ENCODE measurements at regions not wholly inside any gene's neighbourhood (a gene's known extent, or its start where the extent isn't known, plus 50 kb on each side); places are given as distances from the start of the nearest gene placed in this dataset.

GRCh38 chr2:198698230-198698629, 759.5 kb downstream of the SATB2 start:
- Histone ChIP-seq H3K4me1 (ENCODE audit: control insufficient read depth, low read depth, low read length) (peaks cover 5% of the 10 kb centered on the region), H3K36me3 (ENCODE audit: control insufficient read depth, low read depth, low read length) (no peaks in the 10 kb centered on the region), H3K27ac (ENCODE audit: low read length) (no peak overlapping the region), H3K4me3 (ENCODE audit: low read length) (no peak overlapping the region), H3K27me3 (ENCODE audit: control insufficient read depth, insufficient read depth, low read length) (no peaks in the 10 kb centered on the region), H3K9ac (ENCODE audit: low read length) (no peak overlapping the region), H3K9me3 (ENCODE audit: control insufficient read depth, low read depth, low read length) (no peaks in the 10 kb centered on the region)

- H3K4me1 ChIP-seq (ENCODE audit: control insufficient read depth, low read depth, low read length), result peaks cover 5% of the 10 kb centered on the region
- no peak overlapping the region for H3K27ac ChIP-seq (ENCODE audit: low read length)
- no peaks in the 10 kb centered on the region for H3K36me3 ChIP-seq (ENCODE audit: control insufficient read depth, low read depth, low read length)
These were observed 759.9 kb downstream of the SATB2 start for GRCh38 chr2:198697794-198698193.

GRCh38 chr2:198697218-198697617, 760.5 kb downstream of the SATB2 start:
- no peaks in the 10 kb centered on the region for H3K36me3 ChIP-seq (ENCODE audit: control insufficient read depth, low read depth, low read length)
- no peak overlapping the region for H3K4me3 ChIP-seq (ENCODE audit: low read length)
- no peaks in the 10 kb centered on the region for H3K9me3 ChIP-seq (ENCODE audit: control insufficient read depth, low read depth, low read length)
- H3K9ac ChIP-seq (ENCODE audit: low read length), result no peak overlapping the region
- H3K27me3 ChIP-seq (ENCODE audit: control insufficient read depth, insufficient read depth, low read length), result no peaks in the 10 kb centered on the region
- no peak overlapping the region for H3K27ac ChIP-seq (ENCODE audit: low read length)
- H3K4me1 ChIP-seq (ENCODE audit: control insufficient read depth, low read depth, low read length), result peaks cover 5% of the 10 kb centered on the region

More at GRCh38 chr2:198697794-198698193, 759.9 kb downstream of the SATB2 start:
- no peaks in the 10 kb centered on the region for H3K9me3 ChIP-seq (ENCODE audit: control insufficient read depth, low read depth, low read length)
- no peak overlapping the region for H3K9ac ChIP-seq (ENCODE audit: low read length)
- H3K27me3 ChIP-seq (ENCODE audit: control insufficient read depth, insufficient read depth, low read length), result no peaks in the 10 kb centered on the region
- no peak overlapping the region for H3K4me3 ChIP-seq (ENCODE audit: low read length)

- no peaks in the 10 kb centered on the region for H3K9me3 ChIP-seq (ENCODE audit: control insufficient read depth, low read depth, low read length)
- H3K36me3 ChIP-seq (ENCODE audit: control insufficient read depth, low read depth, low read length), result no peaks in the 10 kb centered on the region
- H3K4me3 ChIP-seq (ENCODE audit: low read length), result no peak overlapping the region
- H3K27ac ChIP-seq (ENCODE audit: low read length), result no peak overlapping the region
- no peak overlapping the region for H3K9ac ChIP-seq (ENCODE audit: low read length)
- H3K27me3 ChIP-seq (ENCODE audit: control insufficient read depth, insufficient read depth, low read length), result no peaks in the 10 kb centered on the region
- H3K4me1 ChIP-seq (ENCODE audit: control insufficient read depth, low read depth, low read length), result peaks cover 5% of the 10 kb centered on the region
These were observed 761.9 kb downstream of the SATB2 start for GRCh38 chr2:198695879-198696278.

- Histone ChIP-seq H3K27me3 (ENCODE audit: control insufficient read depth, insufficient read depth, low read length) (no peaks in the 10 kb centered on the region), H3K9me3 (ENCODE audit: control insufficient read depth, low read depth, low read length) (no peaks in the 10 kb centered on the region)
These were observed 764.7 kb downstream of the SATB2 start for GRCh38 chr2:198692907-198693510.

GRCh38 chr2:198691236-198691635, 766.5 kb downstream of the SATB2 start:
- Histone ChIP-seq H3K9ac (ENCODE audit: low read length) (no peak overlapping the region), H3K27ac (ENCODE audit: low read length) (no peak overlapping the region), H3K36me3 (ENCODE audit: control insufficient read depth, low read depth, low read length) (no peaks in the 10 kb centered on the region), H3K27me3 (ENCODE audit: control insufficient read depth, insufficient read depth, low read length) (no peaks in the 10 kb centered on the region), H3K4me3 (ENCODE audit: low read length) (no peak overlapping the region), H3K4me1 (ENCODE audit: control insufficient read depth, low read depth, low read length) (no peaks in the 10 kb centered on the region), H3K9me3 (ENCODE audit: control insufficient read depth, low read depth, low read length) (no peaks in the 10 kb centered on the region)

More at GRCh38 chr2:198692907-198693510, 764.7 kb downstream of the SATB2 start:
- Histone ChIP-seq H3K4me1 (ENCODE audit: control insufficient read depth, low read depth, low read length) (peaks cover 4% of the 10 kb centered on the region), H3K36me3 (ENCODE audit: control insufficient read depth, low read depth, low read length) (no peaks in the 10 kb centered on the region), H3K9ac (ENCODE audit: low read length) (no peak overlapping the region), H3K27ac (ENCODE audit: low read length) (no peak overlapping the region), H3K4me3 (ENCODE audit: low read length) (no peak overlapping the region)

GRCh38 chr2:198664321-198664720, 793.4 kb downstream of the SATB2 start:
- H3K4me1 ChIP-seq (ENCODE audit: control insufficient read depth, low read depth, low read length), result no peaks in the 10 kb centered on the region
- no peak overlapping the region for H3K27ac ChIP-seq (ENCODE audit: low read length)
- no peaks in the 10 kb centered on the region for H3K9me3 ChIP-seq (ENCODE audit: control insufficient read depth, low read depth, low read length)
- H3K27me3 ChIP-seq (ENCODE audit: control insufficient read depth, insufficient read depth, low read length), result no peaks in the 10 kb centered on the region
- H3K4me3 ChIP-seq (ENCODE audit: low read length), result no peak overlapping the region
- no peaks in the 10 kb centered on the region for H3K36me3 ChIP-seq (ENCODE audit: control insufficient read depth, low read depth, low read length)
- H3K9ac ChIP-seq (ENCODE audit: low read length), result no peak overlapping the region

GRCh38 chr2:198662905-198663304, 794.8 kb downstream of the SATB2 start:
- Histone ChIP-seq H3K4me1 (ENCODE audit: control insufficient read depth, low read depth, low read length) (no peaks in the 10 kb centered on the region), H3K9me3 (ENCODE audit: control insufficient read depth, low read depth, low read length) (no peaks in the 10 kb centered on the region), H3K36me3 (ENCODE audit: control insufficient read depth, low read depth, low read length) (no peaks in the 10 kb centered on the region), H3K27me3 (ENCODE audit: control insufficient read depth, insufficient read depth, low read length) (no peaks in the 10 kb centered on the region), H3K27ac (ENCODE audit: low read length) (no peak overlapping the region), H3K9ac (ENCODE audit: low read length) (no peak overlapping the region), H3K4me3 (ENCODE audit: low read length) (no peak overlapping the region)

GRCh38 chr2:198660501-198660900, 797.2 kb downstream of the SATB2 start:
- Histone ChIP-seq H3K9me3 (ENCODE audit: control insufficient read depth, low read depth, low read length) (no peaks in the 10 kb centered on the region), H3K36me3 (ENCODE audit: control insufficient read depth, low read depth, low read length) (no peaks in the 10 kb centered on the region), H3K4me1 (ENCODE audit: control insufficient read depth, low read depth, low read length) (no peaks in the 10 kb centered on the region), H3K27ac (ENCODE audit: low read length) (no peak overlapping the region), H3K4me3 (ENCODE audit: low read length) (no peak overlapping the region), H3K27me3 (ENCODE audit: control insufficient read depth, insufficient read depth, low read length) (no peaks in the 10 kb centered on the region), H3K9ac (ENCODE audit: low read length) (no peak overlapping the region)

- Histone ChIP-seq H3K36me3 (ENCODE audit: control insufficient read depth, low read depth, low read length) (no peaks in the 10 kb centered on the region), H3K9me3 (ENCODE audit: control insufficient read depth, low read depth, low read length) (no peaks in the 10 kb centered on the region), H3K9ac (ENCODE audit: low read length) (no peak overlapping the region), H3K4me3 (ENCODE audit: low read length) (no peak overlapping the region), H3K4me1 (ENCODE audit: control insufficient read depth, low read depth, low read length) (no peaks in the 10 kb centered on the region), H3K27me3 (ENCODE audit: control insufficient read depth, insufficient read depth, low read length) (no peaks in the 10 kb centered on the region), H3K27ac (ENCODE audit: low read length) (no peak overlapping the region)
These were observed 798.5 kb downstream of the SATB2 start for GRCh38 chr2:198659096-198659870.

GRCh38 chr2:198657512-198658121, 800.1 kb downstream of the SATB2 start:
- no peak overlapping the region for H3K9ac ChIP-seq (ENCODE audit: low read length)
- no peaks in the 10 kb centered on the region for H3K9me3 ChIP-seq (ENCODE audit: control insufficient read depth, low read depth, low read length)
- H3K36me3 ChIP-seq (ENCODE audit: control insufficient read depth, low read depth, low read length), result no peaks in the 10 kb centered on the region
- no peaks in the 10 kb centered on the region for H3K27me3 ChIP-seq (ENCODE audit: control insufficient read depth, insufficient read depth, low read length)
- H3K4me3 ChIP-seq (ENCODE audit: low read length), result no peak overlapping the region
- H3K4me1 ChIP-seq (ENCODE audit: control insufficient read depth, low read depth, low read length), result no peaks in the 10 kb centered on the region
- no peak overlapping the region for H3K27ac ChIP-seq (ENCODE audit: low read length)

Data from iPS-18a (cell line).